ENCODE measurements at regions not wholly inside any gene's neighbourhood (a gene's known extent, or its start where the extent isn't known, plus 50 kb on each side); places are given as distances from the start of the nearest gene placed in this dataset.

DNA sequence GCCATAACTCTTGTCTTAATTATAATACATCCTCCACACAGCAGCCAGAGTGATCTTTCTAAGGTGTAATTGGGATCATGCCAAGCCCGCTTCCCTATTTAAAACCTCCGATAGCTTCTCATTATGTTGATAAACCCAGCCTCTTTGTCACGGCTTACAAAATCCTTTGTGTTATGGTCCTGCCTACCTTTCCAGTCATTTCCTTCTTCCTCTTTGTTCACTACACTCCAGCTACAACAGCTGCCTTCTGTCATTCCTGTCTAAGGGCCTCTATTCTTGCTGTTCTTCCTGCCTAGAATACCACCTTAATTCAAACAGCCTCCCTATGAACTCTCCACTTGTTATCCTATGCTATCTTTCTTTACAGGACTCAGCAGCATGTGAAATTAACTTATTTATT, 70.6 kb upstream of the CAPRIN1 start:
- TF ChIP-seq, protein P1, sequence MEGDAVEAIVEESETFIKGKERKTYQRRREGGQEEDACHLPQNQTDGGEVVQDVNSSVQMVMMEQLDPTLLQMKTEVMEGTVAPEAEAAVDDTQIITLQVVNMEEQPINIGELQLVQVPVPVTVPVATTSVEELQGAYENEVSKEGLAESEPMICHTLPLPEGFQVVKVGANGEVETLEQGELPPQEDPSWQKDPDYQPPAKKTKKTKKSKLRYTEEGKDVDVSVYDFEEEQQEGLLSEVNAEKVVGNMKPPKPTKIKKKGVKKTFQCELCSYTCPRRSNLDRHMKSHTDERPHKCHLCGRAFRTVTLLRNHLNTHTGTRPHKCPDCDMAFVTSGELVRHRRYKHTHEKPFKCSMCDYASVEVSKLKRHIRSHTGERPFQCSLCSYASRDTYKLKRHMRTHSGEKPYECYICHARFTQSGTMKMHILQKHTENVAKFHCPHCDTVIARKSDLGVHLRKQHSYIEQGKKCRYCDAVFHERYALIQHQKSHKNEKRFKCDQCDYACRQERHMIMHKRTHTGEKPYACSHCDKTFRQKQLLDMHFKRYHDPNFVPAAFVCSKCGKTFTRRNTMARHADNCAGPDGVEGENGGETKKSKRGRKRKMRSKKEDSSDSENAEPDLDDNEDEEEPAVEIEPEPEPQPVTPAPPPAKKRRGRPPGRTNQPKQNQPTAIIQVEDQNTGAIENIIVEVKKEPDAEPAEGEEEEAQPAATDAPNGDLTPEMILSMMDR (conservative IDR thresholded peaks at IDR 0.05): no peak
- no peak for TF ChIP-seq ZFX (IDR thresholded peaks at IDR 0.05)

Data from C4-2B (cell line).